HAP-1 (cell line): ENCODE measurements at regions not wholly inside any gene's neighbourhood (a gene's known extent, or its start where the extent isn't known, plus 50 kb on each side); places are given as distances from the start of the nearest gene placed in this dataset.

Experiments
- DNase-seq, 2 experiments: peaks; one replicate each; pipeline ENCODE4 v3.0.0-alpha.2; 2016 to 2020; ENCODE audit warnings: low spot score in 2 of 2
- H3K27me3 ChIP-seq: fragments of 250-450 bp; sonication (Bioruptor Pico); 2 replicates; pipeline ENCODE4 v1.5.1; 2020; ENCODE audit warnings: low read depth, mild to moderate bottlenecking, moderate library complexity
- H3K36me3 ChIP-seq: fragments of 250-450 bp; sonication (Bioruptor Pico); replicated peaks from 2 replicates; pipeline ENCODE4 v1.5.1; 2020; ENCODE audit warnings: mild to moderate bottlenecking
- H3K4me1 ChIP-seq: fragments of 250-450 bp; sonication (Bioruptor Pico); 2 replicates; pipeline ENCODE4 v1.5.1; 2020; ENCODE audit warnings: mild to moderate bottlenecking
- H3K4me3 ChIP-seq: fragments of 250-450 bp; sonication (Bioruptor Pico); 2 replicates; pipeline ENCODE4 v1.5.1; 2020; ENCODE audit warnings: mild to moderate bottlenecking, moderate library complexity
- H3K9me3 ChIP-seq: fragments of 250-450 bp; sonication (Bioruptor Pico); 2 replicates; pipeline ENCODE4 v1.5.1; 2020; ENCODE audit warnings: mild to moderate bottlenecking, moderate library complexity
- in situ Hi-C: fragments of 300-500 bp; cut with MboI; formaldehyde crosslinking; loops from 3 replicates; pipeline ENCODE4 v1.14.3; 2020; ENCODE audit warnings: low sequenced_read_pairs, inconsistent platforms, mixed read lengths

DNA sequence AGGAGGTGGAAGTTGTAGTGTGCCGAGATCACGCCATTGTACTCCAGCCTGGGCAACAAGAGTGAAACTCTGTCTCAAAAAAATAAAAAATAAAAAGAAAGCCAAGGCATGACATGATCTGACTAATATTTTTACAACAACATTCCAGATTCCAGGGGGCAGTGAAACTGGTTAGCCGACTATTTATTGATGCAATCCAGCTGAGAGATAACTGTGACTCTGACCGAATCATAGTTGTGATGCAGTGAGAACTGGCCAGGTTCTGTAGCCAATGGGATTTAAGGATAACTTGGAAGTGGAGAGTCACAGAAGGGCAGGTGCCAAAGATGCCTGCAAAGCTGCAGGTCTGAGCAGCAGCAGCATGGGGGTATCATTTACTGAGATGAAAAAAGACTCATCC, 82.9 kb upstream of the TSHZ2 start:
- in situ Hi-C loops = no loop called here
- Histone ChIP-seq H3K27me3 (no peaks in the 10 kb centered on the region), H3K9me3 (no peaks in the 10 kb centered on the region), H3K4me1 (no peaks in the 10 kb centered on the region), H3K4me3 (no peak overlapping the region), H3K36me3 (no peaks in the 10 kb centered on the region)
- DNase-seq = no peak

DNA sequence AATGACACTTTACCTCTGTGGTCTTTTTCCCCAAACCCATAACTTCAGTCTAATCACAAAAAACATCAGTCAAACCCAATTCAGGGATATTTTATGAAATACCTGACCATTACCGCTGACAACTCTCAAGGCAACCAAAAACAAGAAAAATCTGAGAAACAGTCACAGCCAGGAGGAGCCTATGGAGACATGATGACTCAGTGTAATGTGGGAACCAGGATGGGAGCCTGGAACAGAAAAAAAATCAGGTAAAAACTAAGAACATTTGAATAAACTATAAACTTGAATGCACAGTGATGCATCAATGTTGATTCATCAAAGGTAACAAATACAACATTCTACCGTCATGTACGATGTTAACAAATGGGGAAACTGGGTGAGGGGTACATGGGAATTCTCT, 84.1 kb upstream of the TSHZ2 start:
- H3K9me3 ChIP-seq = no peaks in the 10 kb centered on the region
- DNase-seq = no peak
- no peaks in the 10 kb centered on the region for H3K36me3 ChIP-seq
- in situ Hi-C loops = no loop called here
- H3K4me1 ChIP-seq = no peaks in the 10 kb centered on the region
- no peak overlapping the region for H3K4me3 ChIP-seq
- no peaks in the 10 kb centered on the region for H3K27me3 ChIP-seq

DNA sequence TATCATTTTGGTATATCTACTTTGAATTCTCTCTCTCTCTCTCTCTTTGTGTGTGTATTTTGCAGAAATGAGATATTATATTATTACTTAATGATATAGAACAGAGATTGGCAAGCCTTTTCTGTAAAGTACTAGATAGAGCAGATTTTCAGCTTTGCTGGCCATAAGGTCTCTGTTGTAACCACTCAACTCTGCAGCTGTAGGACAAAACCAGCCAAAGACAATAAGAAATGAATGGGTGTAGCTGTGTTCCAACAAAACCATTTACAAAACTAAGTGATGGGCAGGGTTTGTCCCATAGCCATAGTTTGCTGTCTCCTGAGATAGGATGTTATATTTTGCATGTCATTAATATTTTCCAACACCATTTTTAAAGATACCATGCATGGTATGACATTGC, 91.2 kb upstream of the TSHZ2 start:
- in situ Hi-C loops = no loop called here
- Histone ChIP-seq H3K4me3 (no peak overlapping the region), H3K27me3 (no peaks in the 10 kb centered on the region), H3K9me3 (no peaks in the 10 kb centered on the region), H3K4me1 (no peaks in the 10 kb centered on the region), H3K36me3 (no peaks in the 10 kb centered on the region)
- no peak for DNase-seq

DNA sequence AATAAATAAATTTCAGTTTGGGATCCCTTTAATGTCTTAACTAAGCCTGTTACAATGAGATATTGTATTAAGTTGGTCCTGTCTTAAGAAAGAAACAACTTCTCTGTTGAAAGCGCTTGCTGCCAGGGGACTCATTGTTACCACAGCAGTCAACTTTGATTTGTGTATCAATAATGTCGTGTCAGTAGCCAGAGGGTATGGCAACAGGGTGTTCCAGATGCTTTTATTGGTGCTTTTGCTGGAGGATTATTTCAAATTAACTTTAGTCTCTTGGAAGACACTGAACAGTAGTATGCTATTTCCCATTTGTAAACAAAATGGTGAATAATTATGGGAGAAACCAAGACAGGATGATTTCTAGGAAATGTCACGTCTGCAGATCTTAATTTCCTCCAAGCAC, 91.9 kb upstream of the TSHZ2 start:
- no peak for DNase-seq
- Histone ChIP-seq H3K4me3 (no peak overlapping the region), H3K4me1 (no peaks in the 10 kb centered on the region), H3K27me3 (no peaks in the 10 kb centered on the region), H3K9me3 (no peaks in the 10 kb centered on the region), H3K36me3 (no peaks in the 10 kb centered on the region)
- in situ Hi-C loops = no loop called here

DNA sequence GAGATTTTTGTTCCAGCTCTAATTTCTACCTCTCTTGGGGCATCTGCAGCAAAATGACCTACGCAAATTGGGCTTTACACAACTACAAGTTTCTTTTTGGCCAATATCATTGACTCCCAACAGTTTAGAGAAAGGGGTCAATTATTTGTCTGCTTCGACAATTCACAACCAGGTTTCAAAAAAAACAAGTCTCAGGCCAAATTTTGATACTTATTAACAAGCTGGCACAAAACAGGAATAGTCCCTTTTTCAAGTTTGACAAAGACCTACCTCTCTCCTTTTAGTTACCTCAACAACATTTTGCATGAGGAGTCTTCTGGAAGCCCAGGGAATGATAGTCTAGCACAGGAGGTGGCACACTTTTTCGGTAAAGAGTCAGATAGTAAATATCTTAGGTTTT, 97.9 kb upstream of the TSHZ2 start:
- Histone ChIP-seq H3K4me3 (no peak overlapping the region), H3K36me3 (no peaks in the 10 kb centered on the region), H3K27me3 (no peaks in the 10 kb centered on the region), H3K9me3 (no peaks in the 10 kb centered on the region), H3K4me1 (no peaks in the 10 kb centered on the region)
- in situ Hi-C loops = no loop called here
- DNase-seq = no peak

DNA sequence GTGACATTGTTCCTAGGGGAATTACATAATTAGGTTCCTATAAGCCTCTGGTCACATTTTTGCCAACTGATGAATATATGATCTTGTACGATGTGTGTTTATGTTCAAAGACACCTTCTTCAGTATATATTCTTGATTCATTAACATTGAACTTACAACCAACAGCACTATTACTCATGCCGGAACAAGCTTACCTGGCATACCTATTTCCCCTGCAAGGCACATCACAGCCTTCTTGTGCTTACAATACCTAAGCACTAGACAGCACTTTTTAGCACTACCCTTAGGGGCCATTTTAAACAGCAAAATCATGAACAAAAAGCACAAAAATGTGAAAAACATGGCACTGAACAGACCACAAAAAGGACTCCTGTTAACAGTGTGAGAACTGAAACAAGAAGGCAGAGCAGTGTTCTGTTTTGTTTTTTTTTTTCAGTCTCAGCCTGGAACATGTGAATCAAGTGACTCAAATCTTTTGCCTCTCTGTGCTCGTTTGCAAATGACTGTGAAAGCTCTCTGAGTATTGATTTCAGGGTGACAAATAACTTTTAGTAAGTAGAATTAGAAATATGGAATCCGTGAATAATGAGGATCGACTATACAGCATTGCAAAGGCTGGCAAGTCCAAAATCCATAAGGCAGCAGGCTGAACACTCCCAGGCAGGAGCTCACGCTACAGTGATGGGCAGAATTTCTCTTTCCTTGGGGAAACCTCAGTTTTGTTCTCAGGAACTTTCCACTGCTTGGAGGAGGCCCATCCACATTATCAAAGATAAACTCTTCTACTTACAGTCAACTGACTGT, 102.3 kb upstream of the TSHZ2 start:
- Histone ChIP-seq H3K4me1 (no peaks in the 10 kb centered on the region), H3K27me3 (no peaks in the 10 kb centered on the region), H3K9me3 (no peaks in the 10 kb centered on the region), H3K4me3 (no peak overlapping the region), H3K36me3 (no peaks in the 10 kb centered on the region)
- DNase-seq = no peak
- in situ Hi-C loops = no loop called here

DNA sequence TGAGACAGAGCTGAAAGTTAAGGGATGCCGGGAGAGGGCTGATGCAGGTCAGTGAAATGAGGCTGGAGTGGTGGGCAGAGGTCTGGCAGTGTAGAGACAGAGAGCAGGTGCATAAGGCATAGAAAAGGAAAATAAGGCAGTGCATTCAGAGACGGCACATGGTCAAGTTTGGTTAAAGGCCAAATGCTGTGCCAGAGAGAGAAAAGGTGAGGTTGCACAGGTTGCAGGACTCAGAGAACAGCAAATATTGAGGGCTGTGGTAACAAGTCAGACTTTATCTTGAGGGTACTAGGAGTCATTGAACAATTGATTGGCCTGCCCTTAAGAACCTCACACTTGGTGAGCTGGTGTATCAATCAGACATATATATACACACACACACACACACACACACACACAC, 102.9 kb upstream of the TSHZ2 start:
- H3K4me3 ChIP-seq = no peak overlapping the region
- no peaks in the 10 kb centered on the region for H3K27me3 ChIP-seq
- H3K4me1 ChIP-seq = no peaks in the 10 kb centered on the region
- no peaks in the 10 kb centered on the region for H3K36me3 ChIP-seq
- DNase-seq = no peak
- H3K9me3 ChIP-seq = no peaks in the 10 kb centered on the region
- in situ Hi-C loops = no loop called here

DNA sequence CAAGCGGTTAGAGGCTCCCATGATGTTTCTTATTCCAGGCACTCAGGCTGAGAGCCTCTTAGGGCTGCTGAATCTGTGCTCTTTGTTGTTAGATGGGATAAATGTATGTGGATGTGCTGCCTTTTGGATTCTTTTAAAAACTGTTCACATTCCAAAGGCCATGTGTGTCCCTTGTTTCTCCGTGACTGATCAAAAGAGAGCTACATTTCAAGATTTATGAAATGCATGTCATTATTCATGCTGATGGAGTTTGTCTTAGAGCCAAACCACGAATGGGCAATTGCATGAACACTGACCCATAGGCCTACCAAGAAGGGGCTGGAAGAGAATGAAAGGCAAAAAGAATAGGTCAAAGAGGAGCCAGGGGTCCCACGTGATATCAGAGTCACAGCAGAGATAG, 104.9 kb upstream of the TSHZ2 start:
- DNase-seq = no peak
- Histone ChIP-seq H3K4me1 (no peaks in the 10 kb centered on the region), H3K27me3 (no peaks in the 10 kb centered on the region), H3K9me3 (no peaks in the 10 kb centered on the region), H3K4me3 (no peak overlapping the region), H3K36me3 (no peaks in the 10 kb centered on the region)
- in situ Hi-C loops = no loop called here

DNA sequence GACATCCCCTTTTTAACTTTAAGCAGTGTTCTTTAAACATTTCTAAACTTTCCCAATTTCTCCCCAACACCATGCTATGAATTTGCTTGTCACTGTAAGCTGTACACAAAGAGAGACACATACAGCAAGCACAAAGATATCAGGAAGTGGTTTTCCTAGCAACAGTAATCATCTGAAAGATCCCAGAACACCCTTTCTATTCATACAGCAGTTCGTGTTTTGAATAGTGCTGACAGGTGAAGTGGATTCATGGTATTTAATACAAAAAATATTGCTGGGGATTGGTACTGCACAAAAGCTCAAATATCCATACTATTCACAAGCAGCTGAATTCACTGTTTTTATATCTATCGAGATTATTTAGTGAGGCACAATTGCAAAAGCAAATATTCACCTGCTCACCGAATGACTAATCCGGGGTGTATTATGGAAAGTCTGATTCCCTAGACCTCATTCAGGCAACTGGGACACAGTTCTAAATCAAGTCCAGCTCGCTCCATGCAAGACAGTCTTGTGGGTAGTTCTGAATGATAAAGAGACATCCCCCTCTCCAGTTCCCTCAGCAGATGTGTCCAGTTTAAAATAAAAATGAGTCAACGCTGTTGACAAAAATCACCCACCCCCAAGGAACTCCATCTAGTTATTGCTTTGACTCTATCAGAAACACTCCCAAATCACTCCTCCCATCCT, 107.1 kb upstream of the TSHZ2 start:
- DNase-seq = no peak
- Histone ChIP-seq H3K27me3 (no peaks in the 10 kb centered on the region), H3K4me1 (no peaks in the 10 kb centered on the region), H3K9me3 (no peaks in the 10 kb centered on the region), H3K4me3 (no peak overlapping the region), H3K36me3 (no peaks in the 10 kb centered on the region)
- in situ Hi-C loops = no loop called here

DNA sequence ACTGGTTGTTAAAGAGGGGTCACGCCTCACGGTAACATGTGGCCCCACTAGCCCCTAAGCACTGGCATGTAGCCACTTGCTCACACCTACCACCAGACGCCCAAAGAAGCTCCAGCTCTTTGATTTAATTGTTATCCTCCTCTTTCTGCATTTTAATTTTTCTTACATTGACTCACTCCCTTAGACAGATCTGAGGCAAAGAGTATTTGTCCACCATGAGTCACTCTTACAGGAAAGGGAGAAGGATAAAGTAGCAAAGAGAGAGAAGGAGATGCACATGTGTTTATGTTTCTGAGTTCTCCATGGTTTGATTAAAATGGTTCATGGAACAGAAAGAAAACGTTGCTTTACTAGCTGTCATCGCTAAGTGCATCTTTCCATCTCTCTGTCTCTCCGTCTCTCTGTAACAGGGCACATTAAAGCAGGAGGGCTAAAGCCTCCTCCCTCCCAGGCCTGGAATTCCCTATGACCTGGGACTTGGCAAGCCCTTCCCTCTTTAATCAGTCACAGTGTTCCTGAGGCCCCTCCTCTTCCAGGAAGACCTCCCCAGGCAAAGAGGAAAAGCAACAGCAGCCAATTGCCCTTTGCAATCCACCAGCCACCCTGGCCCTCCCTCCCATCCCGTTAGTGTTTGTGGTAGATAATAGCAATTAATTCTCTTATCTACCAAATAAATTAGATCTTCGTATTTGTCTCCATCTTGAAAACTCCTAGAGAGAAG, 112.8 kb upstream of the TSHZ2 start:
- Histone ChIP-seq H3K36me3 (no peaks in the 10 kb centered on the region), H3K4me1 (no peaks in the 10 kb centered on the region), H3K9me3 (no peaks in the 10 kb centered on the region), H3K27me3 (no peaks in the 10 kb centered on the region), H3K4me3 (no peak overlapping the region)
- in situ Hi-C loops = no loop called here
- no peak for DNase-seq

DNA sequence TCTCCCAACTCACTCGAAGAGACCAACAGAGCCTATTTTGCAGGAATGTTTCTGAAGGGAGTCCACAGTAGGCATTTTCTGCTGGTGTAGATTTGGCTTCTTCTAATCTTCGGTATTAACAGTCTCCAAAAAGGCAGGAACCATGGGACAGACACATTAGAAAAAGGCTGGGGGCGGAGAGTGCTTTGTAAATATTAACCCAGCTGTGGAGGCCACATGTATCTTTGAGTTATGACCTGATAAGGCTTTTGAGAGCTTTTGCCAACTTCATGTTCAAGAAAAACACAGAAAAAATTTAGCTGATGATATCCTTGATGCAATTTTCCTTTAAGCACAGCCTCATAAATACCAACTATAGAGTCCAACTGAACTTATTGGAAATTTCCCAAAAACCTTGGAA, 119.4 kb upstream of the TSHZ2 start:
- H3K4me1 ChIP-seq = no peaks in the 10 kb centered on the region
- no peak for DNase-seq
- in situ Hi-C loops = no loop called here
- H3K27me3 ChIP-seq = no peaks in the 10 kb centered on the region
- H3K36me3 ChIP-seq = no peaks in the 10 kb centered on the region
- H3K9me3 ChIP-seq = no peaks in the 10 kb centered on the region
- no peak overlapping the region for H3K4me3 ChIP-seq

DNA sequence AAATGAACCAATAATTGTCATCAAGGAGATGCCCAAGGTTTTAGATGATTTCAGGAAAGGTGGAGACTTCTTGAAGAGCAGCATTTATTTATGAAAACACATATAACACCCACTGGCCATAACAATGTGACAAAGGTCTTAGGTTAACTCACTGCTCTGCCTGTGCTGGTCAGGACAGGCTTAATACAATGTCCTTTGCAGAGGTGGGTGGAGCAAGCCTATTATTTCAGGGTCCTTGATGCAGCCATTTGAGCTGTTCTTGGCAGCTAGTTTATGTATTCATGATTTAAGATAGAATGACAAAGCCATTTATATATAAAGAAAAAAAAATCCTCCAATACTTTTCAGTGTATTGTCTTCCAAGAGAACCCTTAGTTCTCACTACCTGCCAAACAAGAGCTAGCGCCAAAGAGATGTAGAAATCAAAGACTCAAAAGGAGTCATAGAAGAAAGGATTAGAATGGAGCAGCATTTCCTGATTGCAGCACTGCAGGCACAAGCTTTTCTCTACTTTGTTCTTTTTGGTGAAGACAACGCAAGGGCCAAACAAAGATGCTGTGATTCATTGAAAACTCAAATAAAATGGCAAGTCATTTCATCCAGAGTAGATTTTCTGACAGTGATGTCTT, 124.3 kb upstream of the TSHZ2 start:
- in situ Hi-C loops = no loop called here
- no peaks in the 10 kb centered on the region for H3K4me1 ChIP-seq
- no peaks in the 10 kb centered on the region for H3K36me3 ChIP-seq
- H3K27me3 ChIP-seq = no peaks in the 10 kb centered on the region
- no peak overlapping the region for H3K4me3 ChIP-seq
- no peaks in the 10 kb centered on the region for H3K9me3 ChIP-seq
- no peak for DNase-seq

DNA sequence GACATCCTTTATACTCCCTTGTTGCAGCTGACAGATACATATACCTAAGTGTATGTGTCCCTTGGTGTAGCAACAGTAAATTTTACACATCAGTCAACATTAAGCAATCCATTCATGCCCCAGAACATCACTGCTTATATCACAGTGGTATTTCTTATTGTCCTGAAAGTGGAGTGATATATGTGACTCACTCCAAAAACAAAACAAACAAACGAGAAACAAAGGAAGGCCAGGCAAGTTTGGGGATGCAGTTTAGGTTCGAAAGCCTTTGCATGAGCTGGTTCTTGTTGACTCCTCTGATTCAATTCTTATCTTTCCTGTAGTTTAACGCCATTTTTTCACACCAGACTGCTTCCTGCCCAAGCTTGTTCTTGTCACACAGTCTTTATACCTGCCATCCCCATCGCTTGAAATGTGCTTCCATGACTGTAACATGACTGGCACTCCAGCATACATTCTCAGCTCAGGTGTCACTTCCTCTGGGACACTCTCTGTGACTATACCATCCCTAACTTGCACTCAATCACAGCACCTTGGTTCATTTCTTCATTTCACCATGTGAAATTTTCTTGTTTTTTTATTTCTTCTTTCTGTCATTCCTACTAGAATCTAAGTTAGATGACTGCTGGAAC, 125.0 kb upstream of the TSHZ2 start:
- no peaks in the 10 kb centered on the region for H3K4me1 ChIP-seq
- no peaks in the 10 kb centered on the region for H3K27me3 ChIP-seq
- DNase-seq = no peak
- in situ Hi-C loops = no loop called here
- H3K4me3 ChIP-seq = no peak overlapping the region
- no peaks in the 10 kb centered on the region for H3K9me3 ChIP-seq
- no peaks in the 10 kb centered on the region for H3K36me3 ChIP-seq
